Spleen (tissue), 7 donors: ENCODE measurements at regions not wholly inside any gene's neighbourhood (a gene's known extent, or its start where the extent isn't known, plus 50 kb on each side); places are given as distances from the start of the nearest gene placed in this dataset.

Source experiments
- POLR2A ChIP-seq, 3 donors: fragments of 450-650 bp; IDR thresholded peaks; one replicate each; pipeline ENCODE4 v1.5.1; 2017; ENCODE audit warnings: antibody characterized with exemption in 3 of 3, mild to moderate bottlenecking in 1 of 3
- POLR2AphosphoS5 ChIP-seq, 3 donors: sonication (generic); formaldehyde crosslinking; IDR thresholded peaks; one replicate each; pipeline ENCODE4 v1.5.1; 2017; ENCODE audit warnings: antibody characterized with exemption in 3 of 3
- TF ChIP-seq, protein P1 (sequence below), 11 experiments: fragments of 200-600 bp in 7 of 11; fragments of 450-650 bp in 4 of 11; sonication (generic) in 4 of 11; IDR thresholded peaks in 8 of 11; conservative IDR thresholded peaks in 3 of 11; 1 replicate in 7 of 11; 2 replicates in 4 of 11; pipeline versions ENCODE4 v1.4.0 to v1.8.0; 2016 to 2021; ENCODE audit warnings: antibody characterized with exemption in 11 of 11, inconsistent platforms in 4 of 11, mild to moderate bottlenecking in 1 of 11
- donor health status: DM: no; HTN: no; CAD: no; lungs with moderate emphysema.
- donor health status: DM: no; HTN: no; CAD: no.
- donor health status: DM: no; HTN: no; CAD: no.

- TF ChIP-seq POLR2A (IDR thresholded peaks at IDR 0.05) (no peak), POLR2AphosphoS5 (IDR thresholded peaks at IDR 0.05) (no peak)
- TF ChIP-seq, protein P1, sequence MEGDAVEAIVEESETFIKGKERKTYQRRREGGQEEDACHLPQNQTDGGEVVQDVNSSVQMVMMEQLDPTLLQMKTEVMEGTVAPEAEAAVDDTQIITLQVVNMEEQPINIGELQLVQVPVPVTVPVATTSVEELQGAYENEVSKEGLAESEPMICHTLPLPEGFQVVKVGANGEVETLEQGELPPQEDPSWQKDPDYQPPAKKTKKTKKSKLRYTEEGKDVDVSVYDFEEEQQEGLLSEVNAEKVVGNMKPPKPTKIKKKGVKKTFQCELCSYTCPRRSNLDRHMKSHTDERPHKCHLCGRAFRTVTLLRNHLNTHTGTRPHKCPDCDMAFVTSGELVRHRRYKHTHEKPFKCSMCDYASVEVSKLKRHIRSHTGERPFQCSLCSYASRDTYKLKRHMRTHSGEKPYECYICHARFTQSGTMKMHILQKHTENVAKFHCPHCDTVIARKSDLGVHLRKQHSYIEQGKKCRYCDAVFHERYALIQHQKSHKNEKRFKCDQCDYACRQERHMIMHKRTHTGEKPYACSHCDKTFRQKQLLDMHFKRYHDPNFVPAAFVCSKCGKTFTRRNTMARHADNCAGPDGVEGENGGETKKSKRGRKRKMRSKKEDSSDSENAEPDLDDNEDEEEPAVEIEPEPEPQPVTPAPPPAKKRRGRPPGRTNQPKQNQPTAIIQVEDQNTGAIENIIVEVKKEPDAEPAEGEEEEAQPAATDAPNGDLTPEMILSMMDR (IDR thresholded peaks at IDR 0.05 in 8 of 11, conservative IDR thresholded peaks at IDR 0.05 in 3 of 11) = no peak
Measured at GRCh38 chr9:95815961-95816360, 59.5 kb upstream of the ERCC6L2 start.
